ENCODE measurements at regions not wholly inside any gene's neighbourhood (a gene's known extent, or its start where the extent isn't known, plus 50 kb on each side); places are given as distances from the start of the nearest gene placed in this dataset.
A peak's percentile ranks its signal among the peaks of the same experiment; 100 is the strongest.

DNA sequence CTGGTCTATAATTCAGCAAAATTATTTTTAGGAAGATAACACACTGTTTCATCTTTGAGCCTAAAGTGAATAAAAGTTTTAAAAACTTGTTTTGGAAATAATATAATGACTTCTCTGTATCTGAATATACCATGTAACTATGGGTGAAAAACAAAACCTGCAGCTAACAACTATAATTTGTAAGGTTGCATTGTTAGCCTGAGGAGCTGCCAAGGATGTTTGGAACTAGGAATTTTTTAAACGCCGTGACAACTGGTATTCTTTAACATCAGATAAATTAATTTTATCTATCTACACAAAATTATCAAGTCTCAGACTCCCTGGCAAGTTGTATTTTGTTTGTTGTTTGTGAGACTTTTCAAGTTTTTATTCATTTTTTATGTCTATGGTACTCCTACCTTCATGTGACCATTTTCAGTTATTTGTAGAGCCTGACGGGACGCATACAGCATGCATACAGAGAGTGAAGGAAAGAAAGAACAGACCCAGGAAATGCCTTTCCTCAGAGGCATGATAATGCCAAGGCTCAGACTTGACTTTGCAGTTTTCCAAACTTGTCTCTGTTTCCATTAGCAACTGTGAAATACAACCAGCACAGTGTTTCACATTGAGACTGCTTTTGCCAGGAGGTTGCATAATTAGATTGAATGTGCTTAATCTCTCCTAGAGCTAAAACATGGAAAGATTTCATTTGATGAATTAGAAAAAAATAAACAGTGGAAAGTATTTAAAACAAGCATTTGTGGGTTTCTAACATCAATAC is 60.8 kb upstream of the ARHGEF26 start:
- H2AFZ ChIP-seq (replicated peaks), result no peak overlapping the region
- no peaks in the 10 kb centered on the region for H3K36me3 ChIP-seq

DNA sequence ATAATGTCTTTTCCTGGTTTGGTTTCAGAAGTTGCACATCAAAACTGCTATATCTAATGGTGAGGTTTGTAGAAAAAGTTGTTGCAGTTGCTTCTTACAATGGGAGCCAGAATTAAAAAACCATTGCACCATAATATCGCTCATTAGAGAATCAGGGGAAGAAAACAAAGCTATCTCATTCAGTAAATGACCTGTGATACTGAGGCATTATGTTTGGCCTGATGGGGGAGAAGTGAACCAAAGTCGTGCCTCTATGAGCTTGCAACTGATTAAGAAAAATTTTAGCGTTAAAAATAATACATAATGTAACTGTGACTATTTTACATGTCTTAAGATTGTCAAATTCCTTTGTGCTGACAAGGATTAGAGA is 60.2 kb upstream of the ARHGEF26 start:
- H3K9ac ChIP-seq, result no peak overlapping the region
- no peaks in the 10 kb centered on the region for H3K36me3 ChIP-seq
- no peaks in the 10 kb centered on the region for H3F3A ChIP-seq (ENCODE audit: low read depth)
- Mint-ChIP-seq H3K9me3 (no peaks in the 10 kb centered on the region), H3K27ac (peak overlapping the region; percentile 40), H3K36me3 (no peaks in the 10 kb centered on the region), H3K4me1 (peaks cover 28% of the 10 kb centered on the region), H3K27me3 (ENCODE audit: insufficient read depth, low read depth) (no peaks in the 10 kb centered on the region), H3K4me3 (no peak overlapping the region)
- no peaks in the 10 kb centered on the region for H4K20me1 ChIP-seq (ENCODE audit: low read depth)
- no peak overlapping the region for H2AFZ ChIP-seq (replicated peaks)
- H3K4me3 ChIP-seq, result no peak overlapping the region
- no peaks in the 10 kb centered on the region for H3K79me2 ChIP-seq (ENCODE audit: low read depth)
- no peak for TF ChIP-seq EZH2 (IDR thresholded peaks at IDR 0.05)
- no peak for TF ChIP-seq EZH2phosphoT487 (IDR thresholded peaks at IDR 0.05)
- TF ChIP-seq, protein P1, sequence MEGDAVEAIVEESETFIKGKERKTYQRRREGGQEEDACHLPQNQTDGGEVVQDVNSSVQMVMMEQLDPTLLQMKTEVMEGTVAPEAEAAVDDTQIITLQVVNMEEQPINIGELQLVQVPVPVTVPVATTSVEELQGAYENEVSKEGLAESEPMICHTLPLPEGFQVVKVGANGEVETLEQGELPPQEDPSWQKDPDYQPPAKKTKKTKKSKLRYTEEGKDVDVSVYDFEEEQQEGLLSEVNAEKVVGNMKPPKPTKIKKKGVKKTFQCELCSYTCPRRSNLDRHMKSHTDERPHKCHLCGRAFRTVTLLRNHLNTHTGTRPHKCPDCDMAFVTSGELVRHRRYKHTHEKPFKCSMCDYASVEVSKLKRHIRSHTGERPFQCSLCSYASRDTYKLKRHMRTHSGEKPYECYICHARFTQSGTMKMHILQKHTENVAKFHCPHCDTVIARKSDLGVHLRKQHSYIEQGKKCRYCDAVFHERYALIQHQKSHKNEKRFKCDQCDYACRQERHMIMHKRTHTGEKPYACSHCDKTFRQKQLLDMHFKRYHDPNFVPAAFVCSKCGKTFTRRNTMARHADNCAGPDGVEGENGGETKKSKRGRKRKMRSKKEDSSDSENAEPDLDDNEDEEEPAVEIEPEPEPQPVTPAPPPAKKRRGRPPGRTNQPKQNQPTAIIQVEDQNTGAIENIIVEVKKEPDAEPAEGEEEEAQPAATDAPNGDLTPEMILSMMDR (IDR thresholded peaks at IDR 0.05), result no peak
- no peaks in the 10 kb centered on the region for H3K27me3 ChIP-seq
- no peak overlapping the region for H3K27ac ChIP-seq
- no peak for DNase-seq (ENCODE audit: low spot score)
- peaks cover 8% of the 10 kb centered on the region for H3K4me1 ChIP-seq
- no peak overlapping the region for H3K4me2 ChIP-seq
- H3K9me3 ChIP-seq (ENCODE audit: low read depth), result no peaks in the 10 kb centered on the region

More for the DNA sequence above, 60.8 kb upstream of the ARHGEF26 start:
- Histone ChIP-seq H3K27me3 (no peaks in the 10 kb centered on the region), H3K4me2 (no peak overlapping the region), H3K9ac (no peak overlapping the region), H3K27ac (no peak overlapping the region), H3K9me3 (ENCODE audit: low read depth) (no peaks in the 10 kb centered on the region), H3K4me3 (no peak overlapping the region), H4K20me1 (ENCODE audit: low read depth) (no peaks in the 10 kb centered on the region), H3K4me1 (peaks cover 8% of the 10 kb centered on the region), H3F3A (ENCODE audit: low read depth) (no peaks in the 10 kb centered on the region), H3K79me2 (ENCODE audit: low read depth) (no peaks in the 10 kb centered on the region)
- H3K36me3 Mint-ChIP-seq, result no peaks in the 10 kb centered on the region
- no peaks in the 10 kb centered on the region for H3K27me3 Mint-ChIP-seq (ENCODE audit: insufficient read depth, low read depth)
- peaks cover 28% of the 10 kb centered on the region for H3K4me1 Mint-ChIP-seq
- no peak for DNase-seq (ENCODE audit: low spot score)
- TF ChIP-seq EZH2 (IDR thresholded peaks at IDR 0.05) (no peak), EZH2phosphoT487 (IDR thresholded peaks at IDR 0.05) (no peak)
- TF ChIP-seq, protein P1 (IDR thresholded peaks at IDR 0.05), result no peak
- no peaks in the 10 kb centered on the region for H3K9me3 Mint-ChIP-seq
- H3K4me3 Mint-ChIP-seq, result no peak overlapping the region
- peak overlapping the region; percentile 40 for H3K27ac Mint-ChIP-seq

DNA sequence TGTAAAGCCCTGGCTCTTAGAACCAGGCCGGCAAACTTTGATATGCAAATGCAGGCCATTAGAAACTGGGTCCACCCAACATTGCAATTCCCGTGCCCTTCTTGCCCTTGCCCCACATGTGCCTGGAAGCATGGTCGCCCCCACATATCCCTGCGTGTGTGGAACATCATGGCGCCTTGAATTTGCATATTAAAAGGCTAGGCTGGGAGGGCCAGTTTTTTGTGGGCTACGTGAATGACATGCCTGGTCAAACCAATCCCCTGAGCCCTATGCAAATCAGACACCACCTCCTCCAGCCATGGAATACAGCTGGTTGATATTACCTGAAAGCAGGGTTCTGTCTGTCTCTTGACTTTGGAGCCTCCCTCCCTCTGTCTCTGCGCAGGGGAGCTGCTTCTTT is 58.7 kb upstream of the ARHGEF26 start:
- DNase-seq (ENCODE audit: low spot score), result no peak
- Mint-ChIP-seq H3K4me1 (peaks cover 23% of the 10 kb centered on the region), H3K27ac (no peak overlapping the region), H3K27me3 (ENCODE audit: insufficient read depth, low read depth) (no peaks in the 10 kb centered on the region), H3K9me3 (no peaks in the 10 kb centered on the region), H3K4me3 (no peak overlapping the region), H3K36me3 (no peaks in the 10 kb centered on the region)
- Histone ChIP-seq H2AFZ (replicated peaks) (no peak overlapping the region), H3K9me3 (ENCODE audit: low read depth) (no peaks in the 10 kb centered on the region), H3K79me2 (ENCODE audit: low read depth) (no peaks in the 10 kb centered on the region), H3K9ac (no peak overlapping the region), H4K20me1 (ENCODE audit: low read depth) (no peaks in the 10 kb centered on the region), H3K4me2 (no peak overlapping the region), H3F3A (ENCODE audit: low read depth) (no peaks in the 10 kb centered on the region), H3K27me3 (no peaks in the 10 kb centered on the region), H3K27ac (no peak overlapping the region), H3K36me3 (no peaks in the 10 kb centered on the region), H3K4me3 (no peak overlapping the region), H3K4me1 (no peaks in the 10 kb centered on the region)
- TF ChIP-seq EZH2 (IDR thresholded peaks at IDR 0.05) (no peak), EZH2phosphoT487 (IDR thresholded peaks at IDR 0.05) (no peak)
- TF ChIP-seq, protein P1 (IDR thresholded peaks at IDR 0.05), result no peak
